H1 (cell line): ENCODE measurements at regions not wholly inside any gene's neighbourhood (a gene's known extent, or its start where the extent isn't known, plus 50 kb on each side); places are given as distances from the start of the nearest gene placed in this dataset.
A peak's percentile ranks its signal among the peaks of the same experiment; 100 is the strongest.

Experiments
- CTCF ChIA-PET: fragments of 300-600 bp; sonication (Branson Sonifier 250); formaldehyde crosslinking; loops from one replicate; lab custom pipeline; 2021; ENCODE audit not compliant: partially characterized antibody; lab: Charles Lee
- POLR2A ChIA-PET: fragments of 300-600 bp; sonication (Branson Sonifier 250); formaldehyde crosslinking; loops from one replicate; lab custom pipeline; 2021; ENCODE audit warnings: inconsistent platforms; ENCODE audit not compliant: partially characterized antibody; lab: Charles Lee
- DNase-seq, 2 experiments: peaks; one replicate each; pipeline versions ENCODE4 v3.0.0 to v3.0.0-alpha.2; 2010 to 2022; ENCODE audit warnings: low spot score in 2 of 2, low read depth in 1 of 2, mixed read lengths in 1 of 2
- FAIRE-seq: peaks from 2 replicates; lab custom pipeline; 2011; peaks lifted over from hg19 to GRCh38; lab: Jason Lieb, UNC
- H2AFZ ChIP-seq: 2 replicates; pipeline ENCODE4 v1.8.1; 2012; ENCODE audit warnings: low read length, inconsistent platforms
- H2AK5ac ChIP-seq: 2 replicates; pipeline ENCODE4 v1.6.1; 2013; ENCODE audit warnings: low read depth, low read length
- H2BK120ac ChIP-seq: replicated peaks from 2 replicates; pipeline ENCODE3; 2013; ENCODE audit warnings: low read depth, low read length, inconsistent platforms
- H2BK12ac ChIP-seq: 2 replicates; pipeline ENCODE4 v1.6.1; 2013; ENCODE audit warnings: low read depth, low read length
- H2BK15ac ChIP-seq: 2 replicates; pipeline ENCODE4 v1.6.1; 2013; ENCODE audit warnings: low read length
- H2BK20ac ChIP-seq: 2 replicates; pipeline ENCODE4 v1.6.1; 2013; ENCODE audit warnings: low read length
- H2BK5ac ChIP-seq: 2 replicates; pipeline ENCODE4 v1.6.1; 2013; ENCODE audit warnings: low read depth, low read length
- H3K14ac ChIP-seq: 2 replicates; pipeline ENCODE4 v1.6.1; 2013; ENCODE audit warnings: inconsistent platforms; ENCODE audit not compliant: insufficient read length
- H3K18ac ChIP-seq: 2 replicates; pipeline ENCODE4 v1.6.1; 2013; ENCODE audit warnings: low read length; ENCODE audit errors: extremely low read depth
- H3K23ac ChIP-seq: 2 replicates; pipeline ENCODE4 v1.6.1; 2013; ENCODE audit warnings: inconsistent platforms; ENCODE audit not compliant: insufficient read length
- H3K23me2 ChIP-seq: 2 replicates; pipeline ENCODE4 v1.6.1; 2013; ENCODE audit warnings: low read depth, low read length
- H3K27ac ChIP-seq: 2 replicates; pipeline ENCODE4 v1.6.1; 2011; ENCODE audit warnings: low read depth, low read length, inconsistent platforms
- H3K27me3 ChIP-seq, 4 experiments: replicated peaks in 1 of 4; 1 replicate in 1 of 4; 2 replicates in 3 of 4; pipeline versions ENCODE4 v1.6.1 to v1.8.1; 2011 to 2013; ENCODE audit warnings: low read length in 3 of 4, mild to moderate bottlenecking in 3 of 4, inconsistent platforms in 2 of 4, mixed read lengths in 2 of 4, moderate library complexity in 1 of 4; ENCODE audit not compliant: control insufficient read depth in 3 of 4, insufficient read depth in 3 of 4; ENCODE audit errors: extremely low read depth in 1 of 4
- H3K36me3 ChIP-seq, 4 experiments: 2 replicates each; pipeline versions ENCODE4 v1.6.1 to v1.8.1; 2011 to 2013; ENCODE audit warnings: mild to moderate bottlenecking in 4 of 4, low read length in 3 of 4, moderate library complexity in 2 of 4, control low read depth in 1 of 4, inconsistent platforms in 1 of 4; ENCODE audit not compliant: insufficient read depth in 4 of 4, control insufficient read depth in 2 of 4
- H3K4ac ChIP-seq: replicated peaks from 2 replicates; pipeline ENCODE3; 2013; ENCODE audit warnings: low read length, low read depth, mixed read lengths, inconsistent platforms; ENCODE audit not compliant: insufficient read length
- H3K4me1 ChIP-seq, 4 experiments: replicated peaks in 1 of 4; 1 replicate in 1 of 4; 2 replicates in 3 of 4; pipeline versions ENCODE4 v1.6.1 to v1.8.1; 2011 to 2013; ENCODE audit warnings: low read length in 3 of 4, inconsistent platforms in 2 of 4, mixed read lengths in 1 of 4; ENCODE audit not compliant: insufficient read depth in 4 of 4, control insufficient read depth in 3 of 4
- H3K4me2 ChIP-seq, 2 experiments: 2 replicates each; pipeline versions ENCODE4 v1.6.1 to v1.8.1; 2011 to 2013; ENCODE audit warnings: low read depth in 2 of 2, low read length in 2 of 2, control low read depth in 1 of 2, inconsistent platforms in 1 of 2, mild to moderate bottlenecking in 1 of 2; ENCODE audit not compliant: insufficient read depth in 1 of 2
- H3K4me3 ChIP-seq, 4 experiments: fragments of 200-600, 300-600 bp in 1 of 4; sonication (generic), shearing (Covaris generic), sonication (Bioruptor Twin) in 1 of 4; 2 replicates each; pipeline versions ENCODE4 v1.5.1 to v1.8.1; 2011 to 2016; ENCODE audit warnings: low read length in 4 of 4, low read depth in 3 of 4, control low read depth in 2 of 4, inconsistent platforms in 2 of 4, mild to moderate bottlenecking in 2 of 4, mixed read lengths in 1 of 4, moderate library complexity in 1 of 4; ENCODE audit not compliant: insufficient read depth in 2 of 4; ENCODE audit errors: extremely low read depth in 1 of 4
- H3K56ac ChIP-seq: replicated peaks from 2 replicates; pipeline ENCODE3; 2013; ENCODE audit warnings: low read depth, mild to moderate bottlenecking, mixed read lengths, low read length, inconsistent platforms; ENCODE audit not compliant: insufficient read length
- H3K79me1 ChIP-seq: 2 replicates; pipeline ENCODE4 v1.6.1; 2013; ENCODE audit warnings: low read depth, low read length, control low read depth
- H3K79me2 ChIP-seq, 2 experiments: 2 replicates each; pipeline versions ENCODE4 v1.6.1 to v1.8.1; 2012 to 2013; ENCODE audit warnings: low read length in 2 of 2, mild to moderate bottlenecking in 2 of 2, inconsistent platforms in 1 of 2; ENCODE audit not compliant: insufficient read depth in 2 of 2, control insufficient read depth in 1 of 2
- H3K9ac ChIP-seq, 4 experiments: replicated peaks in 1 of 4; 1 replicate in 1 of 4; 2 replicates in 3 of 4; pipeline versions ENCODE4 v1.6.1 to v1.8.1; 2011 to 2013; ENCODE audit warnings: low read depth in 3 of 4, low read length in 3 of 4, control low read depth in 2 of 4, mild to moderate bottlenecking in 2 of 4, moderate library complexity in 2 of 4, inconsistent platforms in 1 of 4; ENCODE audit errors: extremely low read depth in 1 of 4
- H3K9me3 ChIP-seq, 2 experiments: 2 replicates each; pipeline versions ENCODE4 v1.6.1 to v1.8.1; 2012 to 2013; ENCODE audit warnings: mild to moderate bottlenecking in 2 of 2, moderate library complexity in 2 of 2, control low read depth in 1 of 2, inconsistent platforms in 1 of 2, low read depth in 1 of 2, low read length in 1 of 2, mixed read lengths in 1 of 2; ENCODE audit not compliant: insufficient read depth in 2 of 2
- H4K20me1 ChIP-seq, 2 experiments: replicated peaks in 1 of 2; 2 replicates each; pipeline versions ENCODE3 to v1.8.1; 2011 to 2013; ENCODE audit warnings: inconsistent platforms in 2 of 2, low read length in 2 of 2, mild to moderate bottlenecking in 1 of 2; ENCODE audit not compliant: insufficient read depth in 2 of 2, control insufficient read depth in 1 of 2
- H4K5ac ChIP-seq: 2 replicates; pipeline ENCODE4 v1.6.1; 2013; ENCODE audit warnings: low read length, low read depth, mixed read lengths, inconsistent platforms; ENCODE audit not compliant: insufficient read length
- H4K8ac ChIP-seq: 2 replicates; pipeline ENCODE4 v1.8.0; 2013; ENCODE audit warnings: mild to moderate bottlenecking, moderate library complexity, low read length, inconsistent platforms; ENCODE audit not compliant: insufficient read depth; ENCODE audit errors: extremely low read depth
- H4K91ac ChIP-seq: replicated peaks from 2 replicates; pipeline ENCODE3; 2013; ENCODE audit warnings: low read length, mixed read lengths, inconsistent platforms; ENCODE audit not compliant: insufficient read length
- BRCA1 ChIP-seq: IDR thresholded peaks from 2 replicates; pipeline ENCODE4 v1.6.1; 2012; ENCODE audit warnings: low read depth, low read length, improper control_type of control experiment
- CBX5 ChIP-seq: fragments of 300-800, 300-1000 bp; sonication (generic); IDR thresholded peaks from 2 replicates; pipeline ENCODE4 v1.7.1; 2016; ENCODE audit warnings: antibody characterized with exemption, low read length, low read depth
- CTBP2 ChIP-seq: IDR thresholded peaks from 2 replicates; pipeline ENCODE4 v1.7.0; 2011; ENCODE audit warnings: borderline replicate concordance, mild to moderate bottlenecking, moderate library complexity, mixed read lengths, low read length; ENCODE audit not compliant: insufficient read depth, insufficient read length
- FOSL1 ChIP-seq: IDR thresholded peaks from 2 replicates; pipeline ENCODE4 v1.6.1; 2011; ENCODE audit warnings: mild to moderate bottlenecking, low read depth, low read length, moderate library complexity; ENCODE audit not compliant: insufficient read depth
- GTF2F1 ChIP-seq: IDR thresholded peaks from 2 replicates; pipeline ENCODE4 v1.6.1; 2012; ENCODE audit warnings: low read depth, low read length, improper control_type of control experiment, borderline replicate concordance
- HDAC6 ChIP-seq: IDR thresholded peaks from one replicate; pipeline ENCODE4 v1.7.1; 2012; ENCODE audit warnings: low read depth, mild to moderate bottlenecking, inconsistent platforms, low read length, moderate library complexity
- JUN ChIP-seq: IDR thresholded peaks from 2 replicates; pipeline ENCODE4 v1.6.1; 2011; ENCODE audit warnings: low read depth, mild to moderate bottlenecking, improper control_type of control experiment, low read length
- KDM4A ChIP-seq: IDR thresholded peaks from one replicate; pipeline ENCODE4 v1.7.1; 2012; ENCODE audit warnings: low read depth, mild to moderate bottlenecking, moderate library complexity, low read length, inconsistent platforms; ENCODE audit not compliant: severe bottlenecking
- MAFK ChIP-seq: IDR thresholded peaks from 2 replicates; pipeline ENCODE4 v1.6.1; 2012; ENCODE audit warnings: low read depth, mild to moderate bottlenecking, improper control_type of control experiment, low read length
- POU5F1 ChIP-seq: IDR thresholded peaks from 2 replicates; pipeline ENCODE4 v1.6.1; 2011; ENCODE audit warnings: low read depth, mild to moderate bottlenecking, low read length, moderate library complexity
- RXRA ChIP-seq: IDR thresholded peaks from 2 replicates; pipeline ENCODE4 v1.6.1; 2011; ENCODE audit warnings: low read depth, mild to moderate bottlenecking, low read length, moderate library complexity; ENCODE audit not compliant: insufficient read depth
- SUZ12 ChIP-seq: fragments of 200-600 bp; sonication (generic); IDR thresholded peaks from 2 replicates; pipeline ENCODE4 v1.6.1; 2012; ENCODE audit warnings: mild to moderate bottlenecking, inconsistent platforms, low read length, moderate library complexity, mixed read lengths
- TBP ChIP-seq: IDR thresholded peaks from 2 replicates; pipeline ENCODE4 v1.6.1; 2011; ENCODE audit warnings: low read depth, low read length, improper control_type of control experiment
- TEAD4 ChIP-seq: IDR thresholded peaks from 2 replicates; pipeline ENCODE4 v1.6.1; 2012; ENCODE audit warnings: low read depth, low read length, inconsistent platforms, mixed read lengths
- WGBS, 2 experiments: shearing (Covaris generic) in 1 of 2; methylation state at CpG; one replicate each; pipeline versions ENCODE4 v1.1.6 to v1.1.7; 2013 to 2015; ENCODE audit warnings: low lambda C conversion rate in 2 of 2, mixed read lengths in 2 of 2, inconsistent platforms in 1 of 2, low coverage in 1 of 2, missing lambda C conversion rate in 1 of 2; ENCODE audit not compliant: insufficient replicate concordance in 2 of 2, insufficient coverage in 1 of 2, insufficient read length in 1 of 2; ENCODE audit errors: extremely low coverage in 1 of 2, missing lambda C conversion rate in 1 of 2; 5-methylcytosine and 5-hydroxymethylcytosine counted together
- TF ChIP-seq, protein P1 (sequence below): IDR thresholded peaks from 2 replicates; pipeline ENCODE4 v1.6.1; 2012; ENCODE audit warnings: inconsistent platforms

DNA sequence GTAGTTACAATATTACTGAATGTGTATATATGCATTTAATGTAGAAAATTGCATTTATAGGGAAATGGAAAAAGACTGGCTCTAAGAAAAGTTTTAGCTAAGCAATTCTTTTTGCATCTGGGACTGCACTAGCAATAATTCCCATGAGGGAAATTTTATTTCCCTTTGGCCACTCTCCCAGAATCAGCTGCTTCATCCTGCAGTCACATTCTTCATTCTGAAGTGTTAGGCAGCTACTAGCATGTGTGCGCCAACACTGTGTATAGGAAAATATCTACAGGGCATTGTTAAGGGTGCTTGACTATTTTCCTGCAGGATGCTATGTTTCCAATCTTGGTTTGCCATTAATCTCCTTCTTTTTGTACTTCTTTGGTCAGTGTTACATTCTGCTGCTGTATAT lies 312.8 kb upstream of the PCDH20 start:
- Histone ChIP-seq H4K20me1 (no peaks in the 10 kb centered on the region), H3K27me3 (no peaks in the 10 kb centered on the region), H3K36me3 (no peaks in the 10 kb centered on the region), H2BK120ac (no peak overlapping the region), H3K79me2 (no peaks in the 10 kb centered on the region), H3K56ac (no peak overlapping the region), H3K9me3 (no peaks in the 10 kb centered on the region), H4K8ac (no peak overlapping the region), H2BK20ac (no peak overlapping the region), H2AK5ac (no peak overlapping the region), H2BK15ac (no peak overlapping the region), H3K27ac (no peak overlapping the region), H3K23ac (no peak overlapping the region), H4K5ac (no peak overlapping the region), H3K14ac (no peak overlapping the region), H2AFZ (0 out of 2 replicates have a peak overlapping the region, but pooled peaks have one; percentile 18), H3K4ac (no peak overlapping the region), H3K18ac (no peak overlapping the region), H3K4me2 (no peak overlapping the region), H3K4me3 (no peak overlapping the region), H4K91ac (no peak overlapping the region), H3K9ac (no peak overlapping the region), H3K79me1 (no peaks in the 10 kb centered on the region), H2BK12ac (no peak overlapping the region), H3K4me1 (no peaks in the 10 kb centered on the region), H2BK5ac (no peak overlapping the region), H3K23me2 (no peaks in the 10 kb centered on the region)
- WGBS, 2 experiments, result 94% methylated on average over 1 of the region's 1 CpG; no CpG with 5 or more reads in 1 of the 2 experiments
- ChIA-PET POLR2A (no interaction called here), CTCF (no interaction called here)
- DNase-seq (no peak), FAIRE-seq (no peak)
- TF ChIP-seq RXRA (no peak), CBX5 (no peak), TEAD4 (no peak), BRCA1 (no peak), JUN (no peak), TBP (no peak), KDM4A (no peak), POU5F1 (no peak), CTBP2 (no peak), SUZ12 (no peak), MAFK (no peak), GTF2F1 (no peak), FOSL1 (no peak), HDAC6 (no peak)
- TF ChIP-seq, protein P1, sequence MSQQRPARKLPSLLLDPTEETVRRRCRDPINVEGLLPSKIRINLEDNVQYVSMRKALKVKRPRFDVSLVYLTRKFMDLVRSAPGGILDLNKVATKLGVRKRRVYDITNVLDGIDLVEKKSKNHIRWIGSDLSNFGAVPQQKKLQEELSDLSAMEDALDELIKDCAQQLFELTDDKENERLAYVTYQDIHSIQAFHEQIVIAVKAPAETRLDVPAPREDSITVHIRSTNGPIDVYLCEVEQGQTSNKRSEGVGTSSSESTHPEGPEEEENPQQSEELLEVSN, result no peak
